ENCODE measurements at regions not wholly inside any gene's neighbourhood (a gene's known extent, or its start where the extent isn't known, plus 50 kb on each side); places are given as distances from the start of the nearest gene placed in this dataset.
"Not testable (repeated sequence)": the region's sequence is repeated elsewhere in the genome, so short reads cannot be mapped to it uniquely, and the experiment has no call there.

- no peak for DNase-seq
These were observed 90.5 kb upstream of the SLC24A3 start for GRCh38 chr20:19121916-19122315.

GRCh38 chr20:19122395-19122794 lies 90.0 kb upstream of the SLC24A3 start:
- DNase-seq: no peak

DNA sequence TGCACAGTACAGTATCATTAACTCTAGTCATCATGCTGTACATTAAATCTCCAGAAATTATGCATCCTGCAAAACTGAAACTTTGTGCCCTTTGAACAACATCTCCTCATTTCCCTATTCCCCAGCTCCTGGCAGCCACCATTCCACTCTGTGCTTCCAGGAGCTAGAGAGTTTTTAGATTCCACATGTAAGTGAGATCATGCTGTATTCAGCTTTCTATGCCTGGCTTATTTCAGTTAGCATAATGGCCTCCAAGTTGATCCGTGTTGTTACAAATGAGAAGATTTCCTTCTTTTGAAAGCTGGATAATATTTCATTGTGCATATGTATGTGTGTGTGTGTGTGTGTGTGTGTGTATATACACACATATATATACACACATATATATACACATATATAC lies 86.9 kb upstream of the SLC24A3 start:
- no peak for DNase-seq

DNA sequence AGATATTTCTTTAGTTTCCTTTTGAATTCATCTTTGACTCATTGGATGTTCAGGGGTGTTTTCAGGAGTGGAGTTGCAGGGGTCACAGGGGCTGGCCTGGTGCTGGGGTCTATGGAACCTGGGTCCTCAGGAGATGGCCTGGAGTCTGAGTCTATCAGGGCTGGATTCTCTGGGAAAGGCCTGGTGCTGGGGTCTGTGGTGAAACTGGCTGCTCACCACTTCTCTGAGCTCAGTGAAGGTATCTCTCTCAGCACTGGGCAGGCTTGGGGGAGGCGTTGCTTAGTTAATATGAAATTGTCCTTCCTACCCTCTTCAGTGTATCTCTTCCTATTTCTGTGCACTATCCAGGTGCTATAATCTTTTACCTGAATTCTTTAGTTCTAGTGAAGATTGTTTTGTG lies 83.1 kb upstream of the SLC24A3 start:
- DNase-seq: no peak

GRCh38 chr20:19129976-19130612 lies 82.3 kb upstream of the SLC24A3 start:
- DNase-seq: peak; percentile 73

- DNase-seq: no peak
These were observed 81.8 kb upstream of the SLC24A3 start for GRCh38 chr20:19130613-19130984.

DNA sequence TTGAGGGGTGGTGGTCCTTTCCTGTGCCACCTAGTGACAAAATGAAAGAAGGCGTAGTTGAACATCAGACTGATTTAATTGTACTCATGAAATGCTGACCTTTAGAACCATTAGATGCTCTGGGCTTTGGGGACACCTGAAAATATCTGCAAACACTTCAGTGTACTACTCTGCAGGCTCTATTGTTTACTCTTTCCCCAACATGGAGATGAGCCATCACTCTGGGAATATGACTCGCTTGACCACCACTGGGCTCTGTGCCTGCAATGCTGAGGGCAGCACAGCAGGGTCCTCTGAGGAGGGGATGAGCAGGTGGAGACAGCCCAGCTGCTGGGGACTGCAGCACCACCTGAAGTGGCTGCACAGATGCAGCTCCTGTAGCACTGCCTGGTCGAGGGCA lies 74.8 kb upstream of the SLC24A3 start:
- DNase-seq: peak; percentile 91

GRCh38 chr20:19138758-19139157 lies 73.7 kb upstream of the SLC24A3 start:
- no peak for DNase-seq

DNA sequence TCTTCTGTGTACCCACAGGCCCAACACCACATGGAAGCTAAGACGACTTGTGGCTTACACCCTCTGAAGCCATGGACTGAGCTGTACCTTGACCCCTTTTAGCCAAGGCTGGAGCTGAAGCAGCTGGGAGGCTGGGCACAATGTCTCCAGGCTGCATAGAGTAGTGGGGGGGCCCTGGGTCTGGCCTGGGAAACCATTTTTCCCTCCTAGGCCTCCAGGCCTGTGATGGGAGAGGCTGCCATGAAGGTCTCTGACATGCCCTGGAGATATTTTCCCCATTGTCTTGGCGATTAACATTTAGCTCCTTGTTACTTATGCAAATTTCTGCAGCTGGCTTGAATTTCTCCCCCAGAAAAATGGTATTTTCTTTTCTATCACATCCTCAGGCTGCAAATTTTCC lies 72.9 kb upstream of the SLC24A3 start:
- DNase-seq: not testable (repeated sequence)

- no peak for DNase-seq
These were observed 70.4 kb upstream of the SLC24A3 start for GRCh38 chr20:19141998-19142397.

GRCh38 chr20:19143890-19144289 lies 68.6 kb upstream of the SLC24A3 start:
- DNase-seq: no peak

GRCh38 chr20:19161336-19161735 lies 51.1 kb upstream of the SLC24A3 start:
- no peak for DNase-seq
